Suprapubic skin (tissue), 3 donors: ENCODE measurements at regions not wholly inside any gene's neighbourhood (a gene's known extent, or its start where the extent isn't known, plus 50 kb on each side); places are given as distances from the start of the nearest gene placed in this dataset.

Experiments used
- POLR2AphosphoS5 ChIP-seq, 3 donors: sonication (generic); formaldehyde crosslinking; IDR thresholded peaks; one replicate each; pipeline ENCODE4 v1.6.1; 2017; ENCODE audit warnings: antibody characterized with exemption in 3 of 3
- TF ChIP-seq, protein P1 (sequence below), 2 donors: fragments of 200-600 bp in 1 of 2; fragments of 450-650 bp in 1 of 2; sonication (generic) in 1 of 2; IDR thresholded peaks; one replicate each; pipeline ENCODE4 v1.5.1; 2016 to 2019; ENCODE audit warnings: antibody characterized with exemption in 2 of 2, mild to moderate bottlenecking in 1 of 2, moderate library complexity in 1 of 2

DNA sequence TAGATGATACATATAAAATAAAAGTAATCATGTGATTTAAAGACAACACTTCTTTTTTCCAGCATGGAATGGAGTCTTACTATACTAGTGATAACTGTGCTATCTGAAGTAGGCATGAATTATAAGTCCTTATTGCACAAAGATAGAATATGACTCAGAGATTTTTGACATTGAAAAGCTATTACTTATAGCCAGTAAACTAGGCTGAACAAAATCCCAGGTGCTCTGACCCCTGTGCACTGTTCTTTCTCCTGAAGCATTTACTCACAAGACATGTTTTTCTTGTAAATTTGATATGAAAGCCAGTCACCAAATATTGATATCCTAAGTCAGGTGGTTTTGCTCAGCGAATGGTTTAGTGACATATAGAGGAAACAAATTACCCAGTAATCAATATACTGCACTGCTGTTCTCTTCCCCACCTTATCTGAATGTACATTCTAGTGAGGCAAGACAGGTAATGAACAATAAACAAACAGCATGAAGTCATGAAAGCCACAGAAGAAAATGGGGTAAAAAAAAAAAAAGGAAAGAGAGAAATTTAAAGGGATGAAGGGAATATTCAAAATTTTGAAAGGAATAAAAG lies 1567.0 kb upstream of the SPRY2 start:
- TF ChIP-seq, protein P1, sequence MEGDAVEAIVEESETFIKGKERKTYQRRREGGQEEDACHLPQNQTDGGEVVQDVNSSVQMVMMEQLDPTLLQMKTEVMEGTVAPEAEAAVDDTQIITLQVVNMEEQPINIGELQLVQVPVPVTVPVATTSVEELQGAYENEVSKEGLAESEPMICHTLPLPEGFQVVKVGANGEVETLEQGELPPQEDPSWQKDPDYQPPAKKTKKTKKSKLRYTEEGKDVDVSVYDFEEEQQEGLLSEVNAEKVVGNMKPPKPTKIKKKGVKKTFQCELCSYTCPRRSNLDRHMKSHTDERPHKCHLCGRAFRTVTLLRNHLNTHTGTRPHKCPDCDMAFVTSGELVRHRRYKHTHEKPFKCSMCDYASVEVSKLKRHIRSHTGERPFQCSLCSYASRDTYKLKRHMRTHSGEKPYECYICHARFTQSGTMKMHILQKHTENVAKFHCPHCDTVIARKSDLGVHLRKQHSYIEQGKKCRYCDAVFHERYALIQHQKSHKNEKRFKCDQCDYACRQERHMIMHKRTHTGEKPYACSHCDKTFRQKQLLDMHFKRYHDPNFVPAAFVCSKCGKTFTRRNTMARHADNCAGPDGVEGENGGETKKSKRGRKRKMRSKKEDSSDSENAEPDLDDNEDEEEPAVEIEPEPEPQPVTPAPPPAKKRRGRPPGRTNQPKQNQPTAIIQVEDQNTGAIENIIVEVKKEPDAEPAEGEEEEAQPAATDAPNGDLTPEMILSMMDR (IDR thresholded peaks at IDR 0.05) = no peak
- TF ChIP-seq POLR2AphosphoS5 (IDR thresholded peaks at IDR 0.05) = no peak
